Stimulated activated CD8-positive, alpha-beta memory T cell treated with anti-CD3 and anti-CD28 coated beads, Interleukin-4, amount 100 ng/mL, for 4 hours (primary cell): ENCODE measurements at regions not wholly inside any gene's neighbourhood (a gene's known extent, or its start where the extent isn't known, plus 50 kb on each side); places are given as distances from the start of the nearest gene placed in this dataset.

Experiments
- DNase-seq, 2 donors: peaks; one replicate each; pipeline ENCODE4 v3.0.0-alpha.2; 2020; ENCODE audit warnings: low read depth in 2 of 2, low spot score in 1 of 2

- DNase-seq, result no peak
These were observed 448.4 kb downstream of the COG6 start for GRCh38 chr13:40103864-40104263.

- no peak for DNase-seq
These were observed 449.8 kb downstream of the COG6 start for GRCh38 chr13:40105231-40105630.

- no peak for DNase-seq
These were observed 453.9 kb downstream of the COG6 start for GRCh38 chr13:40109351-40109844.

- DNase-seq, result no peak
These were observed 458.3 kb downstream of the COG6 start for GRCh38 chr13:40113643-40114304.

- no peak for DNase-seq
These were observed 458.9 kb downstream of the COG6 start for GRCh38 chr13:40114305-40114896.

- no peak for DNase-seq
These were observed 460.0 kb downstream of the COG6 start for GRCh38 chr13:40115426-40115825.

DNA sequence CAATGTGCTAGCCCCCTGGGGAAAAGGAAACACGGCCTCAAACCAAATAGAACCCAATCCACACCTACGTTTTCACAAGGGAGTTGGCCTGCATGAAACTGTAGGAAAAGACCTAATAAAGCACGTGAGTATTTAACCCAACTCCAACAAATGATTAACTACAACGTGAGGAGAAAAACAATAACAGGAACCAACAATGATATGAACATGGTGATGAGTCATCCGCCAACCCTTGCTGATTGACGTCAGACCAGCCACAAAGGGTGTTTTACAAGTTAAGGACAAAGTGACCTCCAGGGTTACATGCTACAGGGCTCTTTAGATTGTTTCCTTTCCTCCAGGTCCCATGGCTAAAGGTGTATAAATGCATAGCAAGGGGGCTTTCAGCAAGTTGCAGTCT is 460.5 kb downstream of the COG6 start:
- DNase-seq, result no peak

DNA sequence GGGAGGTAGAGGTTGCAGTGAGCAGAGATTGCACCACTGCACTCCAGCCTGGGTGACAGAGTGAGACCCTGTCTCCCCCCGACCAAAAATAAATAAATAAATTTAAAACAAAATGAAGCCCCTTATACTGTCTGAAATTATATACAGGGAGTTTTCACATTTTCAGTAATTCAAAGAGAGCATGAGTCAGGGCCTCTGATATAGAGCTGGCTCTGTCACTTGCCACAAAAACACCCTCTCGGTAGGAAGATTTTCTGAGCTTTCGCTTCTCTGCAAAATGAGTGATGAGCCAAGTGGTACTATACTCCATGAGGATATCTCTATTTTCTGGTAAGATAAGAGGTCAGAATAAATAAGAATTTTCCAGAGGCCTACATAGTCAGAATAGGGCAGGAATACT is 462.9 kb downstream of the COG6 start:
- no peak for DNase-seq

GRCh38 chr13:40119852-40120251 is 464.4 kb downstream of the COG6 start:
- no peak for DNase-seq

DNA sequence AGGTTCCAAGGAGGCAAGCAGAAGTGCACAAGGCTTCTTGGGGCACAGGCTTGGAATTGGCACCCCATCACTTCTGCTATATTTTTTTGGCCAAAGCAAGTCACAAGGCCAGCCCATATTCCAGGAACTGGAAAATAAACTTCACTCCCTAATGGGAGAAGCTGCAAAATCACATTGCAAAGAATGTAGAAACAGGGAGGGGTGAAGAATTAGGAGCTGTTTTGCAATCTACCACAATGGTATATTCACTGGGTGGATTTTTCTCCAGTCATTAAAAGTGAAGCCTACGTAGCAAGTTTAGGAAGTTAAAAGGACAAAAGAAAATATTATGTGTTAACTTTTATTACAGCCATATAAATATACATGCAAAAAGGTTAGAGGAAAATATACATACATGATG is 464.8 kb downstream of the COG6 start:
- DNase-seq, result no peak

- no peak for DNase-seq
These were observed 465.3 kb downstream of the COG6 start for GRCh38 chr13:40120781-40121180.

GRCh38 chr13:40121722-40122121 is 466.3 kb downstream of the COG6 start:
- no peak for DNase-seq

GRCh38 chr13:40123962-40124632 is 468.6 kb downstream of the COG6 start:
- no peak for DNase-seq

DNA sequence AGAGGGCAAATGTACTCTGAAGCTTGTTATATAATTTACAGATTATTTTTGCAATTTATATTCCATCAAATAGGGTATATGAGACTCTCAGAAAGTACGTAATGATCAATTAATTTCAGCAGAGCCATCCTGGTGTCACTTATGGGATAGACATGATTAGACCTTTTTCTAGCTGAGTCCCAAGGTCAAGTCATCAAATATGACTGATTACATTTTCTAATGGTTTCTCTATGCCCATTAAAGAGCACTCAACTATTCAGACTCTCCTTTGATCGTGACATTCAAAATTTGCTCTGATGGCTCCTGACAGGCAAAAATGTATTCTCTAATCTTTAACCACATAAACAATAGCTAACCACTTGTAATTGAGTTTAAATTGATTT is 469.2 kb downstream of the COG6 start:
- DNase-seq, result no peak

DNA sequence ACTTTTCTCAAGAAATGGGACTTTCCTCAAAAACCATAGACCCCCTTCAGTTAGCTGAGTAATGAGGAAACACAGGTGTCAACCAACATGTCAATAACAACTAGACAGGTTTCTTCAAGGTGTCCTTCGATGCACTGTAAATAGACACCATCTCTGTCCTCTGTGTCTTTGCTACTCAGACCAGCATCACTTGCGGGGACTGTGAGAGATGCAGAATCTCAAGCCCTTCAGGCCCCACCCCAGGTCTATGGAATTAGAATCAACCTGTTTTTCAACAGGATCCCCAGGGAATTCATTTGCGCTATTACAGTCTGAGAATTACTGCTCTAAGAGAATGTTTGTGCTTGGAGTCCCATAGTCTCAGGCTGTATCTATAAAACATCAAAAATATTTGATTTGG is 469.9 kb downstream of the COG6 start:
- no peak for DNase-seq

DNA sequence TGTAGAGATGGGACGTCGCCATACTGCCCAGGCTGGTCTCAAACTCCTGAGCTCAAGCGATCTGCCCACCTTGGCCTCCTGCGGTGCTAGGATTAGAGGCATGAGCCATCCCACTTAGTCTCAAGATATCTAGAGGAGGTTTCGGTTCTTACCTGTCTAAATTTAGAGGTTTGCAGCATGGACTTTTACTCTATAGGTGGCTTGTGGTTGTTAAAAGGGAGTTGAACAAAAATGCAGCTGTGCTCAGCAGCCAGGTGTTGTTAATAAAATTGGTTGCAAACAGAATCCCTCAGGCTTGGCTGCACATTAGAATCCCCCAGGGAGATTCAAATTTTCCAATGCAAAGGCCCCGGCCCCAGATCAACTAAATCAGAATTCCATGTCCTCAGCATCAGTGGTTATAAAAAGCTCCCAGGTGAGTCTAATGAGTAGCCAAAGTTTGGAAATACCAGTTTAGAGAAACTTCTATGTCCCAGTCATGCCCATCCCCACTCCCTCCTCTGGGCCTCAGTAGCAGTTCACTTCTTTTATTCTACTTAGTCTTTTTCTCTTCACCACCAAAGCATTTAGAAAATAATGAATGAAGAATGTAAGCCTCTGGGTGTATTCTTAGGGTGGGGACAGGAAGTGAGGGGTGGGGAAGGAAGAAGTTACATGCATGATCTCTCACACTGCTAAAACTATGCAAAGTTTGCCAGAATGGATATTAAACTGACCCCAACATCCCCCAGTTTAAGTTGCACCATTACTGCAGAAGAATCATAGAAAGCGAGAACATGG is 471.0 kb downstream of the COG6 start:
- no peak for DNase-seq

DNA sequence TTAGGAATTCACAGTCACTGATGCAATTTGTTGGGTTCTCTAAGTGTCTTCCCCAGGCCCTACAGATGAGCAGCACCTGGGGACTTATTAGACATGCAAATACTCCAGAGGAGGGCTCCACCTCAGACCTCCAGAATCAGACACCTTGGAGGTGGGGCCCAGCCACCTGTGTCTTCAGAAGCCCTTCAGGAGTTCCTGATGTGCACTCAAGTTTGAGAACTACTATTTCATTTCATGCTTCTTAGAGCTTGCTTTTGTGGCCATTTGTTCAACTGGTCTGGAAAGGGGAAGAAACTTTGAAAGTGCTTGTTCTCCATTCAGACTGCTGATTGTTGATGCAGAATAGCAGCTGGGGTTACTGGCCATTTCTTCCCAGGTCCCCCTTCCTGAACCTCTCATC is 472.0 kb downstream of the COG6 start:
- no peak for DNase-seq

DNA sequence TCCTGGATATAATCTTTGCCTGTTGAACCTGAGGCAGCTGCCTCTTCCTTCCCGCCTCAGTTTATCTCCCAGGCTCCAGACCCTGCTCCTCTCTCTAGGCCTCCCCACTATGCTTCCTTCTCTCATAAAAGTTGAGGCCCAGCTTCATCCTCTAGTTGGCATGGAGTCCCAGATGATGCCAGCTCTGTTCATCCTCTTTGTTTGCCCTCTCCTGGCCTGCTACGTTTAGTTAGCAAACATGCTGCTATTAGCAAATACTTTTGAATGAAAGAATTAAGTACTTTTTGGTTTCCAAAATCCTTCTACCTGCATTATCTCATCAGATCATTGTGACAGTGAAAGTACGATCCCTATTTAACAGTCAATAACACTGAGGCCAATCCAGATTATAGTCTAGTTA is 472.5 kb downstream of the COG6 start:
- DNase-seq, result no peak

- DNase-seq, result no peak
These were observed 474.0 kb downstream of the COG6 start for GRCh38 chr13:40129467-40129866.

GRCh38 chr13:40130871-40131636 is 475.6 kb downstream of the COG6 start:
- no peak for DNase-seq

DNA sequence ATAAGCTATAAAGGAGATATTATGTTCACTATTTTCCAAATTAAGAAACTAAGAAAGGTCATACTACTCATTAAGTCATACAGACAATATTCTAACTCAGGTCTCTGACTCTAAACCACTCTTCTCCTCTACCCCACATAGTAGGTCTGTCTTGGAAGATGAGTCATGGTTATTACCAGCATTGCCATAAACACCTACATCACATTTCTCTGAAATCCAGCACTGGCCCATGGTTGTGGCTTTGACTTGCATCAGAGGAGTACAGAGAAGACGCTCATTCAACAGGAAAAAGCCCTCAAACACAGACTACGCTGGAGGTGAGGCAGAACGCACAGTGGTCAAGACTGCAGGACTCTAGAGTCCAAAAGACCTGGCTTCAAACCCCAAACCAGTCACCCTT is 476.8 kb downstream of the COG6 start:
- no peak for DNase-seq
